GM19023 (cell line): ENCODE measurements at regions not wholly inside any gene's neighbourhood (a gene's known extent, or its start where the extent isn't known, plus 50 kb on each side); places are given as distances from the start of the nearest gene placed in this dataset.

Experiments used
- ATAC-seq: cut with Tn5 transposase; IDR thresholded peaks from one replicate; pipeline ENCODE4 v1.9.1; 2021; ENCODE audit warnings: mild to moderate bottlenecking, moderate library complexity; ENCODE audit not compliant: unreplicated experiment

- ATAC-seq, result no peak
Observed at GRCh38 chr12:111057701-111058425, 137.5 kb upstream of the MYL2 start.

- ATAC-seq, result no peak
Observed at GRCh38 chr12:111056618-111057521, 136.5 kb upstream of the MYL2 start.

- no peak for ATAC-seq
Observed at GRCh38 chr12:111055181-111055880, 135.0 kb upstream of the MYL2 start.

GRCh38 chr12:111048991-111049390 is 128.6 kb upstream of the MYL2 start:
- no peak for ATAC-seq

GRCh38 chr12:111046896-111047295 is 126.5 kb upstream of the MYL2 start:
- ATAC-seq, result no peak

GRCh38 chr12:111045941-111046340 is 125.6 kb upstream of the MYL2 start:
- no peak for ATAC-seq

GRCh38 chr12:111041091-111041490 is 120.7 kb upstream of the MYL2 start:
- no peak for ATAC-seq

- no peak for ATAC-seq
Observed at GRCh38 chr12:111040690-111041089, 120.3 kb upstream of the MYL2 start.

- no peak for ATAC-seq
Observed at GRCh38 chr12:111038941-111039340, 118.6 kb upstream of the MYL2 start.

GRCh38 chr12:111038077-111038476 is 117.7 kb upstream of the MYL2 start:
- ATAC-seq, result no peak

GRCh38 chr12:111037047-111037446 is 116.7 kb upstream of the MYL2 start:
- no peak for ATAC-seq

- ATAC-seq, result no peak
Observed at GRCh38 chr12:111035578-111036301, 115.4 kb upstream of the MYL2 start.

- ATAC-seq, result no peak
Observed at GRCh38 chr12:111034886-111035577, 114.7 kb upstream of the MYL2 start.

- no peak for ATAC-seq
Observed at GRCh38 chr12:111034083-111034885, 113.9 kb upstream of the MYL2 start, which contains the start of gene CUX2. CUX2 (plus strand) TSS chr12:111034165.

- no peak for ATAC-seq
Observed at GRCh38 chr12:111033281-111034082, 113.1 kb upstream of the MYL2 start.

GRCh38 chr12:111032591-111032919 is 112.2 kb upstream of the MYL2 start:
- ATAC-seq, result no peak

- ATAC-seq, result no peak
Observed at GRCh38 chr12:111031916-111032590, 111.7 kb upstream of the MYL2 start.

GRCh38 chr12:111030800-111031199 is 110.4 kb upstream of the MYL2 start:
- ATAC-seq, result no peak
